ENCODE measurements at regions not wholly inside any gene's neighbourhood (a gene's known extent, or its start where the extent isn't known, plus 50 kb on each side); places are given as distances from the start of the nearest gene placed in this dataset.

GRCh38 chr4:104235967-104236366, 258.7 kb downstream of the CXXC4 start (continued):
- TF ChIP-seq, protein P1, sequence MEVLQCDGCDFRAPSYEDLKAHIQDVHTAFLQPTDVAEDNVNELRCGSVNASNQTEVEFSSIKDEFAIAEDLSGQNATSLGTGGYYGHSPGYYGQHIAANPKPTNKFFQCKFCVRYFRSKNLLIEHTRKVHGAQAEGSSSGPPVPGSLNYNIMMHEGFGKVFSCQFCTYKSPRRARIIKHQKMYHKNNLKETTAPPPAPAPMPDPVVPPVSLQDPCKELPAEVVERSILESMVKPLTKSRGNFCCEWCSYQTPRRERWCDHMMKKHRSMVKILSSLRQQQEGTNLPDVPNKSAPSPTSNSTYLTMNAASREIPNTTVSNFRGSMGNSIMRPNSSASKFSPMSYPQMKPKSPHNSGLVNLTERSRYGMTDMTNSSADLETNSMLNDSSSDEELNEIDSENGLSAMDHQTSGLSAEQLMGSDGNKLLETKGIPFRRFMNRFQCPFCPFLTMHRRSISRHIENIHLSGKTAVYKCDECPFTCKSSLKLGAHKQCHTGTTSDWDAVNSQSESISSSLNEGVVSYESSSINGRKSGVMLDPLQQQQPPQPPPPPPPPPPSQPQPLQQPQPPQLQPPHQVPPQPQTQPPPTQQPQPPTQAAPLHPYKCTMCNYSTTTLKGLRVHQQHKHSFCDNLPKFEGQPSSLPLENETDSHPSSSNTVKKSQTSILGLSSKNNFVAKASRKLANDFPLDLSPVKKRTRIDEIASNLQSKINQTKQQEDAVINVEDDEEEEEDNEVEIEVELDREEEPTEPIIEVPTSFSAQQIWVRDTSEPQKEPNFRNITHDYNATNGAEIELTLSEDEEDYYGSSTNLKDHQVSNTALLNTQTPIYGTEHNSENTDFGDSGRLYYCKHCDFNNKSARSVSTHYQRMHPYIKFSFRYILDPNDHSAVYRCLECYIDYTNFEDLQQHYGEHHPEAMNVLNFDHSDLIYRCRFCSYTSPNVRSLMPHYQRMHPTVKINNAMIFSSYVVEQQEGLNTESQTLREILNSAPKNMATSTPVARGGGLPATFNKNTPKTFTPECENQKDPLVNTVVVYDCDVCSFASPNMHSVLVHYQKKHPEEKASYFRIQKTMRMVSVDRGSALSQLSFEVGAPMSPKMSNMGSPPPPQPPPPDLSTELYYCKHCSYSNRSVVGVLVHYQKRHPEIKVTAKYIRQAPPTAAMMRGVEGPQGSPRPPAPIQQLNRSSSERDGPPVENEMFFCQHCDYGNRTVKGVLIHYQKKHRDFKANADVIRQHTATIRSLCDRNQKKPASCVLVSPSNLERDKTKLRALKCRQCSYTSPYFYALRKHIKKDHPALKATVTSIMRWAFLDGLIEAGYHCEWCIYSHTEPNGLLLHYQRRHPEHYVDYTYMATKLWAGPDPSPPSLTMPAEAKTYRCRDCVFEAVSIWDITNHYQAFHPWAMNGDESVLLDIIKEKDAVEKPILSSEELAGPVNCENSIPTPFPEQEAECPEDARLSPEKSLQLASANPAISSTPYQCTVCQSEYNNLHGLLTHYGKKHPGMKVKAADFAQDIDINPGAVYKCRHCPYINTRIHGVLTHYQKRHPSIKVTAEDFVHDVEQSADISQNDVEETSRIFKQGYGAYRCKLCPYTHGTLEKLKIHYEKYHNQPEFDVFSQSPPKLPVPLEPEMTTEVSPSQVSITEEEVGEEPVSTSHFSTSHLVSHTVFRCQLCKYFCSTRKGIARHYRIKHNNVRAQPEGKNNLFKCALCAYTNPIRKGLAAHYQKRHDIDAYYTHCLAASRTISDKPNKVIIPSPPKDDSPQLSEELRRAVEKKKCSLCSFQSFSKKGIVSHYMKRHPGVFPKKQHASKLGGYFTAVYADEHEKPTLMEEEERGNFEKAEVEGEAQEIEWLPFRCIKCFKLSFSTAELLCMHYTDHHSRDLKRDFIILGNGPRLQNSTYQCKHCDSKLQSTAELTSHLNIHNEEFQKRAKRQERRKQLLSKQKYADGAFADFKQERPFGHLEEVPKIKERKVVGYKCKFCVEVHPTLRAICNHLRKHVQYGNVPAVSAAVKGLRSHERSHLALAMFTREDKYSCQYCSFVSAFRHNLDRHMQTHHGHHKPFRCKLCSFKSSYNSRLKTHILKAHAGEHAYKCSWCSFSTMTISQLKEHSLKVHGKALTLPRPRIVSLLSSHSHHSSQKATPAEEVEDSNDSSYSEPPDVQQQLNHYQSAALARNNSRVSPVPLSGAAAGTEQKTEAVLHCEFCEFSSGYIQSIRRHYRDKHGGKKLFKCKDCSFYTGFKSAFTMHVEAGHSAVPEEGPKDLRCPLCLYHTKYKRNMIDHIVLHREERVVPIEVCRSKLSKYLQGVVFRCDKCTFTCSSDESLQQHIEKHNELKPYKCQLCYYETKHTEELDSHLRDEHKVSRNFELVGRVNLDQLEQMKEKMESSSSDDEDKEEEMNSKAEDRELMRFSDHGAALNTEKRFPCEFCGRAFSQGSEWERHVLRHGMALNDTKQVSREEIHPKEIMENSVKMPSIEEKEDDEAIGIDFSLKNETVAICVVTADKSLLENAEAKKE (CRISPR knock-in tag; IDR thresholded peaks at IDR 0.05), result no peak

DNA sequence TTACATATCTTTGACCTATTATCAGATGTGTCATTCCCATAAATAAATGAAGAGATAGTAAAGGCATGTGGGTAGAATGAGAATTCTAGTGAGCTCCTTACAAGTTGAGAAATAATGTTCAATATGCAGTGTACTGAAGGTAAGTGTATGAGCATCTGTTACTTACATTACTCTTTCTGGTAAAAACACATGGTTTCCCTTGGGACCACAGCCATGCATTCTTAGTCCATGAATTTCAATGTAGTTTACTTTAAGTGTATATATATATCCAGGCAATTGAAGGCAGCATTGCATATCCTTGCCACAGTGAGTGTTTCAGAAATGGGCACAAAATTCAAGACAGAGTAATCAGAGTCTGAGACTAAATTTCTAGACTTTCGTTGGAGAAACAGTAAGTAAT, 277.2 kb downstream of the CXXC4 start:
- Histone ChIP-seq H3K36me3 (ENCODE audit: insufficient read depth) (no peaks in the 10 kb centered on the region), H3F3A (replicated peaks; ENCODE audit: low read depth) (no peaks in the 10 kb centered on the region), H2AFZ (no peak overlapping the region), H3K27me3 (ENCODE audit: insufficient read depth) (no peaks in the 10 kb centered on the region), H3K4me3 (no peak overlapping the region), H3K27ac (ENCODE audit: low read depth) (no peak overlapping the region), H3K4me2 (no peak overlapping the region), H3K79me2 (replicated peaks; ENCODE audit: insufficient read depth) (no peaks in the 10 kb centered on the region), H4K20me1 (replicated peaks; ENCODE audit: insufficient read depth) (no peaks in the 10 kb centered on the region), H3K9me2 (ENCODE audit: insufficient read depth) (no peaks in the 10 kb centered on the region), H3K4me1 (ENCODE audit: insufficient read depth) (no peaks in the 10 kb centered on the region)
- no peak for ATAC-seq
- Mint-ChIP-seq H3K36me3 (ENCODE audit: low read depth) (no peaks in the 10 kb centered on the region), H3K27ac (no peak overlapping the region), H3K9me3 (no peaks in the 10 kb centered on the region), H3K4me3 (no peak overlapping the region), H3K27me3 (ENCODE audit: insufficient read depth, low read depth, poor library complexity) (peaks cover 2% of the 10 kb centered on the region), H3K4me1 (no peaks in the 10 kb centered on the region)
- DNase-seq (ENCODE audit: low spot score), result no peak
- TF ChIP-seq POLR2AphosphoS5 (IDR thresholded peaks at IDR 0.05; ENCODE audit: low read depth), result no peak

DNA sequence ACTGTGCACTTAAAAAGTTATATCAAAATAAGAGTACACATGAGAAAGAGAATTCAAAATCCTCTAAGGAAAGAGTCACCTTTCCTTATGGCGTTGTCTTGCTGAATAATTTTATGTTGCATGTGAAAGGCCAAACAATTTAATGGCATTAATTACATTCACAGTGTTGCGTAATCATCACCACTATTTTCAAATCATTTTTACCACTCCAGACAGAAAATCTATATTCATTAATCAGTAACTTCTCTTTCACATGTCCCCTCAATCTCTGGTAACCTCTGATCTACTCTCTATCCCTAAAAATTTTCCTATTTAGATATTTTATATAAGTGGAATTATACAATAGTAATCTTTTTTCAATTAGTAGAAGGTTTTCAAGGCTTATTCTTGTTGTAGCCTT, 283.0 kb downstream of the CXXC4 start:
- no peak for TF ChIP-seq JUNB (IDR thresholded peaks at IDR 0.05; ENCODE audit: unreplicated experiment)
- no peak for TF ChIP-seq EZH2 (IDR thresholded peaks at IDR 0.05; ENCODE audit: low read depth, unreplicated experiment)
- DNase-seq (ENCODE audit: low spot score) (no peak), ATAC-seq (no peak)
- peaks cover 6% of the 10 kb centered on the region; the same call in 2 of the 3 replicates for H3K4me1 Mint-ChIP-seq
- H4K20me1 ChIP-seq (replicated peaks; ENCODE audit: insufficient read depth), result no peaks in the 10 kb centered on the region
- no peaks in the 10 kb centered on the region for H3K4me1 ChIP-seq (ENCODE audit: insufficient read depth)
- H3K4me3 ChIP-seq, result no peak overlapping the region
- H3K27me3 ChIP-seq (ENCODE audit: insufficient read depth), result no peaks in the 10 kb centered on the region
- no peaks in the 10 kb centered on the region for H3K9me2 ChIP-seq (ENCODE audit: insufficient read depth)
- no peaks in the 10 kb centered on the region for H3K9me3 Mint-ChIP-seq
- no peak overlapping the region for H3K27ac ChIP-seq (ENCODE audit: low read depth)
- H3K79me2 ChIP-seq (replicated peaks; ENCODE audit: insufficient read depth), result no peaks in the 10 kb centered on the region
- H3K36me3 Mint-ChIP-seq (ENCODE audit: low read depth), result no peaks in the 10 kb centered on the region
- no peak overlapping the region for H3K27ac Mint-ChIP-seq
- H2AFZ ChIP-seq, result no peak overlapping the region
- no peaks in the 10 kb centered on the region for H3F3A ChIP-seq (replicated peaks; ENCODE audit: low read depth)
- H3K36me3 ChIP-seq (ENCODE audit: insufficient read depth), result no peaks in the 10 kb centered on the region
- H3K4me2 ChIP-seq, result no peak overlapping the region
- H3K4me3 Mint-ChIP-seq, result no peak overlapping the region
- H3K27me3 Mint-ChIP-seq (ENCODE audit: insufficient read depth, low read depth, poor library complexity), result peaks cover 2% of the 10 kb centered on the region

Data from GM23338 (cell line).